Caco-2 (cell line): ENCODE measurements at regions not wholly inside any gene's neighbourhood (a gene's known extent, or its start where the extent isn't known, plus 50 kb on each side); places are given as distances from the start of the nearest gene placed in this dataset.

Source experiments
- BruUV-seq: library from RNA; stranded (reverse); fragments of 400-500 nt; replicated peaks from 2 replicates; lab custom pipeline; 2021; lab: Mats Ljungman, UMichigan
- CTCF ChIA-PET: fragments of 300-600 bp; sonication (Branson Sonifier 250); formaldehyde crosslinking; loops from one replicate; lab custom pipeline; 2022; ENCODE audit warnings: antibody characterized with exemption; lab: Charles Lee
- POLR2A ChIA-PET: fragments of 300-600 bp; sonication (Branson Sonifier 250); formaldehyde crosslinking; loops from one replicate; lab custom pipeline; 2022; ENCODE audit warnings: antibody characterized with exemption; lab: Charles Lee
- DNase-seq, 2 experiments: peaks; one replicate each; pipeline versions ENCODE4 v3.0.0 to v3.0.0-alpha.2; 2020 to 2022
- H3K27me3 ChIP-seq: replicated peaks from 2 replicates; pipeline ENCODE4 v1.6.0; 2011; ENCODE audit warnings: low read length; ENCODE audit not compliant: control insufficient read depth, insufficient read depth
- H3K36me3 ChIP-seq: 2 replicates; pipeline ENCODE4 v1.5.1; 2011; ENCODE audit warnings: low read length; ENCODE audit not compliant: control insufficient read depth, insufficient read depth
- H3K4me1 ChIP-seq: fragments of 250-450 bp; sonication (Bioruptor Pico); 2 replicates; pipeline ENCODE4 v1.5.1; 2020; ENCODE audit warnings: mild to moderate bottlenecking
- H3K4me3 ChIP-seq: 2 replicates; pipeline ENCODE4 v1.5.1; 2011; ENCODE audit warnings: low read depth, mild to moderate bottlenecking, control low read depth, low read length
- H3K9me3 ChIP-seq: fragments of 250-450 bp; sonication (Bioruptor Pico); 2 replicates; pipeline ENCODE4 v1.5.1; 2020; ENCODE audit warnings: mild to moderate bottlenecking, moderate library complexity
- H3K27ac Mint-ChIP-seq: one replicate; pipeline ENCODE4 v1.8.0; 2022; ENCODE audit warnings: mixed read lengths; ENCODE audit not compliant: unreplicated experiment
- H3K27me3 Mint-ChIP-seq: one replicate; pipeline ENCODE4 v1.8.0; 2022; ENCODE audit warnings: mixed read lengths; ENCODE audit not compliant: insufficient read depth, unreplicated experiment
- H3K36me3 Mint-ChIP-seq: one replicate; pipeline ENCODE4 v1.8.0; 2022; ENCODE audit warnings: mild to moderate bottlenecking, mixed read lengths; ENCODE audit not compliant: insufficient read depth, unreplicated experiment
- H3K4me1 Mint-ChIP-seq: one replicate; pipeline ENCODE4 v1.8.0; 2022; ENCODE audit warnings: low read depth, mixed read lengths; ENCODE audit not compliant: unreplicated experiment
- H3K4me3 Mint-ChIP-seq: one replicate; pipeline ENCODE4 v1.8.0; 2022; ENCODE audit warnings: mild to moderate bottlenecking, moderate library complexity, mixed read lengths; ENCODE audit not compliant: unreplicated experiment
- H3K9me3 Mint-ChIP-seq: one replicate; pipeline ENCODE4 v1.8.0; 2022; ENCODE audit warnings: mixed read lengths; ENCODE audit not compliant: unreplicated experiment
- intact Hi-C: fragments of 100-400 bp; cut with micrococcal nuclease; formaldehyde crosslinking; loops from one replicate; pipeline ENCODE4 v1.10.0; 2022; ENCODE audit not compliant: unreplicated experiment
- TF ChIP-seq, protein P1 (sequence below), 2 experiments: fragments of 200-600 bp in 1 of 2; IDR thresholded peaks; 1 replicate in 1 of 2; 2 replicates in 1 of 2; pipeline versions ENCODE4 v1.5.1 to v1.8.0; 2011 to 2022; ENCODE audit warnings: antibody characterized with exemption in 1 of 2, control low read depth in 1 of 2, inconsistent platforms in 1 of 2, low read depth in 1 of 2, low read length in 1 of 2, mild to moderate bottlenecking in 1 of 2, moderate library complexity in 1 of 2; ENCODE audit not compliant: insufficient read depth in 1 of 2, severe bottlenecking in 1 of 2, unreplicated experiment in 1 of 2

DNA sequence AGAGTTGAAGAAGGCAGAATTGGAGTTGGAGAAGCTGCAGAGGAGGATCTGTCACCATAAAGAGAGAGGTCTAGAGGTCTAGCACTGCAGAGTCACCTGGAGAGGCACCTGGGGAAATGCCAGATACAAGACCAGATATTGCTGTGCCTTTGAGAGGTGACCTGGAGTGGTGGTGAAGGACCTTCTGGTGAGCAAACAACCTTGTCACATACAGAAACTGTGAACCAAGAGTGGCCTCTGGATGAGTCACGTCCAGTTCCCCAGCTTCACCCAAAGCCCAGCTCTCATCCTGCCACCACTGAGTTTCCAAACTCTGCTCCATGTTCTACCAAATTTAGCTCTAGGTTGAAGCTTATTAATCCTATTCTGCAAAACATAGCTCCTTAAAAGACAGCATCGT is 131.1 kb upstream of the FBXL7 start:
- H3K27me3 ChIP-seq = no peaks in the 10 kb centered on the region; the same call in 1 of the 2 replicates
- DNase-seq = no peak
- POLR2A ChIA-PET = no interaction called here
- no TSS peak for BruUV-seq
- no peaks in the 10 kb centered on the region for H3K36me3 Mint-ChIP-seq
- no peak overlapping the region for H3K4me3 Mint-ChIP-seq
- intact Hi-C loops = no loop called here
- H3K9me3 ChIP-seq = no peaks in the 10 kb centered on the region
- no peak overlapping the region for H3K4me3 ChIP-seq
- no peaks in the 10 kb centered on the region for H3K36me3 ChIP-seq
- CTCF ChIA-PET = no interaction called here
- no peaks in the 10 kb centered on the region for H3K4me1 ChIP-seq
- H3K9me3 Mint-ChIP-seq = no peaks in the 10 kb centered on the region
- no peak overlapping the region for H3K27ac Mint-ChIP-seq
- H3K4me1 Mint-ChIP-seq = no peaks in the 10 kb centered on the region
- H3K27me3 Mint-ChIP-seq = peaks cover 2% of the 10 kb centered on the region
- TF ChIP-seq, protein P1, sequence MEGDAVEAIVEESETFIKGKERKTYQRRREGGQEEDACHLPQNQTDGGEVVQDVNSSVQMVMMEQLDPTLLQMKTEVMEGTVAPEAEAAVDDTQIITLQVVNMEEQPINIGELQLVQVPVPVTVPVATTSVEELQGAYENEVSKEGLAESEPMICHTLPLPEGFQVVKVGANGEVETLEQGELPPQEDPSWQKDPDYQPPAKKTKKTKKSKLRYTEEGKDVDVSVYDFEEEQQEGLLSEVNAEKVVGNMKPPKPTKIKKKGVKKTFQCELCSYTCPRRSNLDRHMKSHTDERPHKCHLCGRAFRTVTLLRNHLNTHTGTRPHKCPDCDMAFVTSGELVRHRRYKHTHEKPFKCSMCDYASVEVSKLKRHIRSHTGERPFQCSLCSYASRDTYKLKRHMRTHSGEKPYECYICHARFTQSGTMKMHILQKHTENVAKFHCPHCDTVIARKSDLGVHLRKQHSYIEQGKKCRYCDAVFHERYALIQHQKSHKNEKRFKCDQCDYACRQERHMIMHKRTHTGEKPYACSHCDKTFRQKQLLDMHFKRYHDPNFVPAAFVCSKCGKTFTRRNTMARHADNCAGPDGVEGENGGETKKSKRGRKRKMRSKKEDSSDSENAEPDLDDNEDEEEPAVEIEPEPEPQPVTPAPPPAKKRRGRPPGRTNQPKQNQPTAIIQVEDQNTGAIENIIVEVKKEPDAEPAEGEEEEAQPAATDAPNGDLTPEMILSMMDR (IDR thresholded peaks at IDR 0.05; ENCODE audit: insufficient read depth in 1 of 2, low read depth in 1 of 2, low read length in 1 of 2, severe bottlenecking in 1 of 2, unreplicated experiment in 1 of 2) = no peak

DNA sequence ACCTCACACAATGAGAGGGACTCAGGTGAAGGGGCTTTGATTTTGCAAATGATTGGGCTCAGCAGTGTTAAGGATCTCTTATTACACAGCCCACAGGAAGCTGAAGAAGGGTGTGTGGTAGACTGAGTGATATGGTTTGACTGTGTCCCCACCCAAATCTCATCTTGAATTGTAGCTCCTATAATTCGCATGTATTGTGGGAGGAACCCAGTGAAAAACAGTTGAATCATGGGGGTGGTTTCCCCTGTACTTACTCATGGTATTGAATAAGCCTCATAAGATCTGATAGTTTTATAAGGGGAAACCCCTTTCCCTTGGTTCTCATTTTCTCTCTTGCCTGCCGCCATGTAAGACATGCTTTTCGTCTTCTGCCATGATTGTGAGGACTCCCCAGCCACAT is 132.5 kb upstream of the FBXL7 start:
- no peak overlapping the region for H3K27ac Mint-ChIP-seq
- CTCF ChIA-PET = no interaction called here

DNA sequence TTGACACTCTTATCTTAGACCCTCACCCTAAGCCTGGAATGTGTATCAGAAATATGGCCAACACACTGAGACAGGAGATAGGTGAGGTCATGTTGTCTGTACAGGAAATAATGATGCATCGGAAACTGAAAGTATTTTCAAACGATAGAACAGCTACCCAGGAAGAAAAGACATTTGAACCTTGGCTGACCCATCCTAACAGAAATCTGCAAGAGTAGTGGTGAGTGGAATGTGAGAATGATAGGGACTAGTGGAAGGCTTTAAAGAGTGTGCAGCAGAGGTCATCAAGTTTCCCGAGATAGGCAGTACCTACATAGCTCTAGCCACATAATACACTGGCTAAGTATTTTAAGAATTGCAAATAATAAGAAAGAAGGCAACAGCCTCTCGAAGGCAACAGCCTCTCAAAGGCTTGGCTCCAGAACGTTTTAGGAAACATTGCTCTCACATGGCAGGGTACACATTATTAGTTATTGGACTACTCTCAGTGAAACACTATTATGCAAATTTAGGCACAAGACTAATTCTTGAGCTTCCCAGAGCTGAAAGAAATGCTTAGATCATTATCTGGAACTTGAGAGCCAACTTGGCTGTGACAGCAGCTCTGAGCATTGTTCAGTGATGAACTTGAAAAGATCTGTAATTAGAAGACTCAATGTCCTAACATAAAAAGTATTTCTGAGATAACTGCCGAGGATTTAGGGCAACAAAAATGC is 133.1 kb upstream of the FBXL7 start:
- Mint-ChIP-seq H3K27ac (no peak overlapping the region), H3K4me3 (no peak overlapping the region), H3K27me3 (peaks cover 5% of the 10 kb centered on the region), H3K4me1 (no peaks in the 10 kb centered on the region), H3K36me3 (no peaks in the 10 kb centered on the region), H3K9me3 (no peaks in the 10 kb centered on the region)
- Histone ChIP-seq H3K27me3 (no peaks in the 10 kb centered on the region; the same call in 1 of the 2 replicates), H3K4me1 (no peaks in the 10 kb centered on the region), H3K4me3 (no peak overlapping the region), H3K9me3 (no peaks in the 10 kb centered on the region), H3K36me3 (no peaks in the 10 kb centered on the region)
- POLR2A ChIA-PET = no interaction called here
- intact Hi-C loops = no loop called here
- CTCF ChIA-PET = no interaction called here
- TF ChIP-seq, protein P1 (IDR thresholded peaks at IDR 0.05; ENCODE audit: insufficient read depth in 1 of 2, low read depth in 1 of 2, low read length in 1 of 2, severe bottlenecking in 1 of 2, unreplicated experiment in 1 of 2) = no peak
- no peak for DNase-seq
- BruUV-seq = no TSS peak

More for the DNA sequence above, 132.5 kb upstream of the FBXL7 start:
- Mint-ChIP-seq H3K36me3 (no peaks in the 10 kb centered on the region), H3K4me3 (no peak overlapping the region), H3K4me1 (no peaks in the 10 kb centered on the region), H3K27me3 (peaks cover 5% of the 10 kb centered on the region), H3K9me3 (no peaks in the 10 kb centered on the region)
- H3K27me3 ChIP-seq = no peaks in the 10 kb centered on the region; the same call in 1 of the 2 replicates
- POLR2A ChIA-PET = no interaction called here
- no peaks in the 10 kb centered on the region for H3K4me1 ChIP-seq
- no peak for DNase-seq
- intact Hi-C loops = no loop called here
- H3K4me3 ChIP-seq = no peak overlapping the region
- H3K36me3 ChIP-seq = no peaks in the 10 kb centered on the region
- no peaks in the 10 kb centered on the region for H3K9me3 ChIP-seq
- no TSS peak for BruUV-seq
- TF ChIP-seq, protein P1 (IDR thresholded peaks at IDR 0.05; ENCODE audit: insufficient read depth in 1 of 2, low read depth in 1 of 2, low read length in 1 of 2, severe bottlenecking in 1 of 2, unreplicated experiment in 1 of 2) = no peak
